Astrocyte (in vitro differentiated cells and primary cell): ENCODE measurements at regions not wholly inside any gene's neighbourhood (a gene's known extent, or its start where the extent isn't known, plus 50 kb on each side); places are given as distances from the start of the nearest gene placed in this dataset.

ENCODE experiments used
- EZH2 ChIP-seq: IDR thresholded peaks from 2 replicates; pipeline ENCODE4 v1.6.1; 2012; ENCODE audit warnings: mild to moderate bottlenecking, low read length, inconsistent platforms; ENCODE audit not compliant: insufficient read depth
- TF ChIP-seq, protein P1 (sequence below): IDR thresholded peaks from 2 replicates; pipeline ENCODE4 v1.5.1; 2011; ENCODE audit warnings: low read depth, mild to moderate bottlenecking, inconsistent platforms, low read length, moderate library complexity; ENCODE audit not compliant: insufficient read depth

DNA sequence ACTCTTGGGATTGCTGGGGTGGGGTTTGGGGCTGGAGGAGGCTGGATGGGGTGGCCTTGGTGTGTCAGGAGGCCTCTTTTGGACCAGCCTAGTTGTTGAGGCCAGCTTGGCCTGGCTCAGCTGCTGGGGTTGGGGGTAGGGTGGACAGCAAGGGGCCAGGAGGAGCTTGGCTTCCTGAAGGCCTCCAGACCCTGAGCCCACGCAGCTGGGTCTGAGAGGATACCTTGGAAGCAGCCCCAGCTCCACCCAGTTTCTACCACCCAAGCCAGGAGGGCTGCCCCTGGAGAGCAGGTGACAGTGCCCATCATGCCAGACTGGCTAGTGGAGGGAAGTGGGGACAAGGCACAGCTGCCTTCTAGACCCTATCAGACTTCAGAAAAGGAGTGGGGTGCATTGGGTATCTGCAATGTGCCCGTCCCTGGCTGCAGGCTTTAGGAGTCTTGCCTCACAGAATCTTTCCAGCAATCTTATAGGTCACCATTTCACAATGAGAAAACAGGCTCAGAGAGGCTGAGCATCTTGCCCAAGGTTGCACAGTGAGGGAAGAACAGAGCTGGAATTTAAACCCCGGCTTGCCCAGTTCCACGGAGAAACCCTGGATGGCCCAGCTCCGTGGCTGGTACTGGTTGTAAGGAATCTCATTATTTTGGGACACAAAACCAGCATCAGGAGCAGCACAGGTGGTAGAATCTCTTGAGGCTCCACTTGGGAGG is 83.0 kb downstream of the LINGO1 start:
- TF ChIP-seq, protein P1, sequence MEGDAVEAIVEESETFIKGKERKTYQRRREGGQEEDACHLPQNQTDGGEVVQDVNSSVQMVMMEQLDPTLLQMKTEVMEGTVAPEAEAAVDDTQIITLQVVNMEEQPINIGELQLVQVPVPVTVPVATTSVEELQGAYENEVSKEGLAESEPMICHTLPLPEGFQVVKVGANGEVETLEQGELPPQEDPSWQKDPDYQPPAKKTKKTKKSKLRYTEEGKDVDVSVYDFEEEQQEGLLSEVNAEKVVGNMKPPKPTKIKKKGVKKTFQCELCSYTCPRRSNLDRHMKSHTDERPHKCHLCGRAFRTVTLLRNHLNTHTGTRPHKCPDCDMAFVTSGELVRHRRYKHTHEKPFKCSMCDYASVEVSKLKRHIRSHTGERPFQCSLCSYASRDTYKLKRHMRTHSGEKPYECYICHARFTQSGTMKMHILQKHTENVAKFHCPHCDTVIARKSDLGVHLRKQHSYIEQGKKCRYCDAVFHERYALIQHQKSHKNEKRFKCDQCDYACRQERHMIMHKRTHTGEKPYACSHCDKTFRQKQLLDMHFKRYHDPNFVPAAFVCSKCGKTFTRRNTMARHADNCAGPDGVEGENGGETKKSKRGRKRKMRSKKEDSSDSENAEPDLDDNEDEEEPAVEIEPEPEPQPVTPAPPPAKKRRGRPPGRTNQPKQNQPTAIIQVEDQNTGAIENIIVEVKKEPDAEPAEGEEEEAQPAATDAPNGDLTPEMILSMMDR: no peak
- TF ChIP-seq EZH2: no peak
